ENCODE measurements at regions not wholly inside any gene's neighbourhood (a gene's known extent, or its start where the extent isn't known, plus 50 kb on each side); places are given as distances from the start of the nearest gene placed in this dataset.

GRCh38 chr14:83883732-83884131 lies 1646.2 kb upstream of the FLRT2 start:
- TF ChIP-seq CTCF (IDR thresholded peaks at IDR 0.05) (no peak), POLR2A (IDR thresholded peaks at IDR 0.05) (no peak)
- Histone ChIP-seq H3K4me1 (no peaks in the 10 kb centered on the region), H3K27me3 (no peaks in the 10 kb centered on the region), H3K27ac (no peak overlapping the region), H3K9me3 (no peaks in the 10 kb centered on the region), H3K4me3 (no peak overlapping the region), H3K36me3 (no peaks in the 10 kb centered on the region)
- 81 to 90% (median 86%) methylated on average over 1 of the region's 1 CpG for WGBS, 4 donors
- DNase-seq (no peak), ATAC-seq (no peak)
- intact Hi-C loops (cut with DNase I) = no loop called here

GRCh38 chr14:83885837-83886293 lies 1644.1 kb upstream of the FLRT2 start:
- intact Hi-C loops (cut with DNase I) = no loop called here
- Histone ChIP-seq H3K36me3 (no peaks in the 10 kb centered on the region), H3K4me3 (no peak overlapping the region), H3K27ac (no peak overlapping the region), H3K4me1 (no peaks in the 10 kb centered on the region), H3K9me3 (no peaks in the 10 kb centered on the region), H3K27me3 (no peaks in the 10 kb centered on the region)
- ATAC-seq (no peak), DNase-seq (no peak)
- WGBS, 4 donors = 71 to 86% (median 74%) methylated on average over 4 of the region's 4 CpGs
- TF ChIP-seq CTCF (IDR thresholded peaks at IDR 0.05) (no peak), POLR2A (IDR thresholded peaks at IDR 0.05) (no peak)

GRCh38 chr14:83887866-83888265 lies 1642.1 kb upstream of the FLRT2 start:
- Histone ChIP-seq H3K27me3 (no peaks in the 10 kb centered on the region), H3K4me1 (no peaks in the 10 kb centered on the region)
- intact Hi-C loops (cut with DNase I) = no loop called here

GRCh38 chr14:83893447-83893846 lies 1636.5 kb upstream of the FLRT2 start:
- no peak overlapping the region for H3K27ac ChIP-seq
- no peaks in the 10 kb centered on the region for H3K36me3 ChIP-seq
- ATAC-seq (no peak), DNase-seq (no peak)
- intact Hi-C loops (cut with DNase I) = no loop called here
- no peak for TF ChIP-seq CTCF (IDR thresholded peaks at IDR 0.05)
- TF ChIP-seq POLR2A (IDR thresholded peaks at IDR 0.05) = no peak
- H3K27me3 ChIP-seq = no peaks in the 10 kb centered on the region
- no peak overlapping the region for H3K4me3 ChIP-seq
- H3K4me1 ChIP-seq = no peaks in the 10 kb centered on the region
- H3K9me3 ChIP-seq = peaks cover 0 to 7% (median 0%) of the 10 kb centered on the region in 12 donors

More at GRCh38 chr14:83887866-83888265, 1642.1 kb upstream of the FLRT2 start:
- TF ChIP-seq CTCF (IDR thresholded peaks at IDR 0.05) = no peak
- no peak for TF ChIP-seq POLR2A (IDR thresholded peaks at IDR 0.05)
- DNase-seq (no peak), ATAC-seq (no peak)
- Histone ChIP-seq H3K27ac (no peak overlapping the region), H3K4me3 (no peak overlapping the region), H3K9me3 (no peaks in the 10 kb centered on the region), H3K36me3 (no peaks in the 10 kb centered on the region)
- WGBS, 4 donors = 90 to 94% (median 92%) methylated on average over 1 of the region's 1 CpG
